HEK293 (cell line): ENCODE measurements at regions not wholly inside any gene's neighbourhood (a gene's known extent, or its start where the extent isn't known, plus 50 kb on each side); places are given as distances from the start of the nearest gene placed in this dataset.

ENCODE experiments used
- KLF16 ChIP-seq: fragments of 450-650 bp; formaldehyde crosslinking; IDR thresholded peaks from 2 replicates; pipeline ENCODE4 v1.5.1; 2017; ENCODE audit warnings: missing biosample characterization, missing genetic modification characterization
- MEIS1 ChIP-seq: sonication (generic); formaldehyde crosslinking; IDR thresholded peaks from 2 replicates; pipeline ENCODE4 v1.8.1; 2022; ENCODE audit warnings: missing genetic modification reagents, mild to moderate bottlenecking, borderline replicate concordance
- TCF7L2 ChIP-seq: IDR thresholded peaks from 2 replicates; pipeline ENCODE4 v1.6.1; 2011; ENCODE audit warnings: low read depth, mild to moderate bottlenecking, inconsistent platforms, low read length, moderate library complexity, borderline replicate concordance
- ZIC2 ChIP-seq: fragments of 450-650 bp; formaldehyde crosslinking; IDR thresholded peaks from 2 replicates; pipeline ENCODE4 v1.5.1; 2016; ENCODE audit warnings: missing biosample characterization, missing genetic modification characterization
- ZNF146 ChIP-seq: fragments of 450-650 bp; formaldehyde crosslinking; IDR thresholded peaks from 2 replicates; pipeline ENCODE4 v1.5.1; 2016; ENCODE audit warnings: missing biosample characterization, missing genetic modification characterization
- ZNF211 ChIP-seq: fragments of 450-650 bp; formaldehyde crosslinking; IDR thresholded peaks from 2 replicates; pipeline ENCODE4 v1.5.1; 2016; ENCODE audit warnings: low read depth, missing biosample characterization, missing genetic modification characterization
- ZNF221 ChIP-seq: fragments of 450-650 bp; formaldehyde crosslinking; IDR thresholded peaks from 2 replicates; pipeline ENCODE4 v1.5.1; 2017; ENCODE audit warnings: missing biosample characterization, missing genetic modification characterization, borderline replicate concordance
- ZNF350 ChIP-seq: fragments of 450-650 bp; formaldehyde crosslinking; IDR thresholded peaks from 2 replicates; pipeline ENCODE4 v1.5.0; 2017; ENCODE audit warnings: missing biosample characterization, mild to moderate bottlenecking, missing genetic modification characterization
- ZNF473 ChIP-seq: fragments of 450-650 bp; formaldehyde crosslinking; IDR thresholded peaks from 2 replicates; pipeline ENCODE4 v1.5.1; 2017; ENCODE audit warnings: missing biosample characterization, missing genetic modification characterization
- ZNF768 ChIP-seq: fragments of 450-650 bp; formaldehyde crosslinking; IDR thresholded peaks from 2 replicates; pipeline ENCODE4 v1.5.1; 2018; ENCODE audit warnings: missing biosample characterization, mild to moderate bottlenecking, missing genetic modification characterization
- TF ChIP-seq, protein P1 (sequence below): fragments of 450-650 bp; formaldehyde crosslinking; IDR thresholded peaks from 2 replicates; pipeline ENCODE4 v1.5.1; 2016; ENCODE audit warnings: missing biosample characterization, missing genetic modification characterization, low read depth
- TF ChIP-seq, protein P2 (sequence below): fragments of 450-650 bp; formaldehyde crosslinking; IDR thresholded peaks from 2 replicates; pipeline ENCODE4 v1.5.1; 2016; ENCODE audit warnings: missing biosample characterization, missing genetic modification characterization

DNA sequence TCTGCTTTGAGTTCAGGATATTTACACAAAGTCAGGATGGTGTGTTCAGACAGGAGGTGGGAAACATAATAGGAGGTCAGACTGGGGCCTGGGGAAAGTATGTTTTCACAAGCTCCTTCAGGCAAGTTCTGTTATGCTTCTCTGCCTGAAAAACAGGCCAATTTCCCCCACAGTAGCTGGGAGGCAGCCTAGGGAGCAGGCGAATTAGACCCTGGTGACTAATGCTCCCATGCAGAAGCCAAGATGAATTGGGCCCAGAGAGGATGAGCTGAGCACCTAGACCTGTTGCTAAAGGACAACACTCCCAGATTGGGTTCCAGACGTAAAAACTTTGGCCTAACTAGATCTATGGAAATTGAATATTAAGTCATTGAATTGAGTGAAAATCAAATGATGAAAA is 142.2 kb upstream of the MAP3K7 start:
- TF ChIP-seq, protein P1, sequence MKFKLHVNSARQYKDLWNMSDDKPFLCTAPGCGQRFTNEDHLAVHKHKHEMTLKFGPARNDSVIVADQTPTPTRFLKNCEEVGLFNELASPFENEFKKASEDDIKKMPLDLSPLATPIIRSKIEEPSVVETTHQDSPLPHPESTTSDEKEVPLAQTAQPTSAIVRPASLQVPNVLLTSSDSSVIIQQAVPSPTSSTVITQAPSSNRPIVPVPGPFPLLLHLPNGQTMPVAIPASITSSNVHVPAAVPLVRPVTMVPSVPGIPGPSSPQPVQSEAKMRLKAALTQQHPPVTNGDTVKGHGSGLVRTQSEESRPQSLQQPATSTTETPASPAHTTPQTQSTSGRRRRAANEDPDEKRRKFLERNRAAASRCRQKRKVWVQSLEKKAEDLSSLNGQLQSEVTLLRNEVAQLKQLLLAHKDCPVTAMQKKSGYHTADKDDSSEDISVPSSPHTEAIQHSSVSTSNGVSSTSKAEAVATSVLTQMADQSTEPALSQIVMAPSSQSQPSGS (tag by site-specific recombination), result no peak
- TF ChIP-seq ZNF350 (tag by site-specific recombination) (no peak), ZNF146 (no peak), MEIS1 (no peak), TCF7L2 (no peak), ZNF211 (tag by site-specific recombination) (no peak), ZNF221 (tag by site-specific recombination) (no peak), KLF16 (tag by site-specific recombination) (no peak), ZNF768 (no peak), ZIC2 (no peak), ZNF473 (no peak)
- TF ChIP-seq, protein P2, sequence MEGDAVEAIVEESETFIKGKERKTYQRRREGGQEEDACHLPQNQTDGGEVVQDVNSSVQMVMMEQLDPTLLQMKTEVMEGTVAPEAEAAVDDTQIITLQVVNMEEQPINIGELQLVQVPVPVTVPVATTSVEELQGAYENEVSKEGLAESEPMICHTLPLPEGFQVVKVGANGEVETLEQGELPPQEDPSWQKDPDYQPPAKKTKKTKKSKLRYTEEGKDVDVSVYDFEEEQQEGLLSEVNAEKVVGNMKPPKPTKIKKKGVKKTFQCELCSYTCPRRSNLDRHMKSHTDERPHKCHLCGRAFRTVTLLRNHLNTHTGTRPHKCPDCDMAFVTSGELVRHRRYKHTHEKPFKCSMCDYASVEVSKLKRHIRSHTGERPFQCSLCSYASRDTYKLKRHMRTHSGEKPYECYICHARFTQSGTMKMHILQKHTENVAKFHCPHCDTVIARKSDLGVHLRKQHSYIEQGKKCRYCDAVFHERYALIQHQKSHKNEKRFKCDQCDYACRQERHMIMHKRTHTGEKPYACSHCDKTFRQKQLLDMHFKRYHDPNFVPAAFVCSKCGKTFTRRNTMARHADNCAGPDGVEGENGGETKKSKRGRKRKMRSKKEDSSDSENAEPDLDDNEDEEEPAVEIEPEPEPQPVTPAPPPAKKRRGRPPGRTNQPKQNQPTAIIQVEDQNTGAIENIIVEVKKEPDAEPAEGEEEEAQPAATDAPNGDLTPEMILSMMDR (tag by site-specific recombination), result no peak
